ENCODE measurements at regions not wholly inside any gene's neighbourhood (a gene's known extent, or its start where the extent isn't known, plus 50 kb on each side); places are given as distances from the start of the nearest gene placed in this dataset.

GRCh38 chr4:128357286-128357685 is 69.7 kb upstream of the PGRMC2 start:
- peak overlapping the region; percentile 27 for H3K9ac ChIP-seq (ENCODE audit: low read length)
- no peaks in the 10 kb centered on the region for H3K36me3 ChIP-seq (ENCODE audit: control insufficient read depth, insufficient read depth, low read length, severe bottlenecking)
- no peaks in the 10 kb centered on the region for H3K27me3 ChIP-seq (replicated peaks; ENCODE audit: control insufficient read depth, insufficient read depth, low read length)
- H3K9me3 ChIP-seq (ENCODE audit: control insufficient read depth, low read length) = no peaks in the 10 kb centered on the region
- H3K4me3 ChIP-seq (ENCODE audit: low read length) = no peak overlapping the region
- H3K4me1 ChIP-seq (ENCODE audit: control insufficient read depth, insufficient read depth, low read length) = peaks cover 44% of the 10 kb centered on the region
- no peak for DNase-seq (ENCODE audit: low read depth)

- Histone ChIP-seq H3K4me3 (ENCODE audit: low read length) (no peak overlapping the region), H3K9me3 (ENCODE audit: control insufficient read depth, low read length) (no peaks in the 10 kb centered on the region), H3K36me3 (ENCODE audit: control insufficient read depth, insufficient read depth, low read length, severe bottlenecking) (no peaks in the 10 kb centered on the region), H3K4me1 (ENCODE audit: control insufficient read depth, insufficient read depth, low read length) (peaks cover 44% of the 10 kb centered on the region), H3K27me3 (replicated peaks; ENCODE audit: control insufficient read depth, insufficient read depth, low read length) (no peaks in the 10 kb centered on the region), H3K9ac (ENCODE audit: low read length) (peak overlapping the region; percentile 24)
- no peak for DNase-seq (ENCODE audit: low read depth)
Measured at GRCh38 chr4:128355305-128355704, 67.7 kb upstream of the PGRMC2 start.

- Histone ChIP-seq H3K27me3 (replicated peaks; ENCODE audit: control insufficient read depth, insufficient read depth, low read length) (no peaks in the 10 kb centered on the region), H3K4me3 (ENCODE audit: low read length) (peak overlapping the region; percentile 11), H3K36me3 (ENCODE audit: control insufficient read depth, insufficient read depth, low read length, severe bottlenecking) (no peaks in the 10 kb centered on the region), H3K4me1 (ENCODE audit: control insufficient read depth, insufficient read depth, low read length) (peaks cover 51% of the 10 kb centered on the region), H3K9me3 (ENCODE audit: control insufficient read depth, low read length) (no peaks in the 10 kb centered on the region), H3K9ac (ENCODE audit: low read length) (peak overlapping the region; percentile 28)
- DNase-seq (ENCODE audit: low read depth) = peak; percentile 78
Measured at GRCh38 chr4:128354205-128354821, 66.7 kb upstream of the PGRMC2 start.

GRCh38 chr4:128353791-128354190 is 66.2 kb upstream of the PGRMC2 start:
- peak; percentile 32 for DNase-seq (ENCODE audit: low read depth)
- Histone ChIP-seq H3K4me1 (ENCODE audit: control insufficient read depth, insufficient read depth, low read length) (peaks cover 47% of the 10 kb centered on the region), H3K27me3 (replicated peaks; ENCODE audit: control insufficient read depth, insufficient read depth, low read length) (no peaks in the 10 kb centered on the region), H3K36me3 (ENCODE audit: control insufficient read depth, insufficient read depth, low read length, severe bottlenecking) (no peaks in the 10 kb centered on the region), H3K9me3 (ENCODE audit: control insufficient read depth, low read length) (no peaks in the 10 kb centered on the region), H3K4me3 (ENCODE audit: low read length) (no peak overlapping the region), H3K9ac (ENCODE audit: low read length) (peak overlapping the region; percentile 28)

- H3K4me1 ChIP-seq (ENCODE audit: control insufficient read depth, insufficient read depth, low read length) = peaks cover 52% of the 10 kb centered on the region
- no peaks in the 10 kb centered on the region for H3K9me3 ChIP-seq (ENCODE audit: control insufficient read depth, low read length)
- H3K36me3 ChIP-seq (ENCODE audit: control insufficient read depth, insufficient read depth, low read length, severe bottlenecking) = no peaks in the 10 kb centered on the region
- no peak overlapping the region for H3K4me3 ChIP-seq (ENCODE audit: low read length)
- no peak overlapping the region for H3K9ac ChIP-seq (ENCODE audit: low read length)
- DNase-seq (ENCODE audit: low read depth) = no peak
- no peaks in the 10 kb centered on the region for H3K27me3 ChIP-seq (replicated peaks; ENCODE audit: control insufficient read depth, insufficient read depth, low read length)
Measured at GRCh38 chr4:128351502-128351901, 63.9 kb upstream of the PGRMC2 start.

GRCh38 chr4:128350449-128351045 is 62.9 kb upstream of the PGRMC2 start:
- DNase-seq (ENCODE audit: low read depth) = no peak
- Histone ChIP-seq H3K9ac (ENCODE audit: low read length) (no peak overlapping the region), H3K9me3 (ENCODE audit: control insufficient read depth, low read length) (no peaks in the 10 kb centered on the region), H3K36me3 (ENCODE audit: control insufficient read depth, insufficient read depth, low read length, severe bottlenecking) (no peaks in the 10 kb centered on the region), H3K4me1 (ENCODE audit: control insufficient read depth, insufficient read depth, low read length) (peaks cover 51% of the 10 kb centered on the region), H3K27me3 (replicated peaks; ENCODE audit: control insufficient read depth, insufficient read depth, low read length) (no peaks in the 10 kb centered on the region), H3K4me3 (ENCODE audit: low read length) (no peak overlapping the region)

GRCh38 chr4:128349921-128350320 is 62.3 kb upstream of the PGRMC2 start:
- DNase-seq (ENCODE audit: low read depth) = peak; percentile 63
- Histone ChIP-seq H3K9me3 (ENCODE audit: control insufficient read depth, low read length) (no peaks in the 10 kb centered on the region), H3K27me3 (replicated peaks; ENCODE audit: control insufficient read depth, insufficient read depth, low read length) (no peaks in the 10 kb centered on the region), H3K9ac (ENCODE audit: low read length) (no peak overlapping the region), H3K4me1 (ENCODE audit: control insufficient read depth, insufficient read depth, low read length) (peaks cover 44% of the 10 kb centered on the region), H3K36me3 (ENCODE audit: control insufficient read depth, insufficient read depth, low read length, severe bottlenecking) (no peaks in the 10 kb centered on the region), H3K4me3 (ENCODE audit: low read length) (no peak overlapping the region)

GRCh38 chr4:128347930-128348660 is 60.5 kb upstream of the PGRMC2 start:
- DNase-seq (ENCODE audit: low read depth) = peak; percentile 59
- Histone ChIP-seq H3K27me3 (replicated peaks; ENCODE audit: control insufficient read depth, insufficient read depth, low read length) (no peaks in the 10 kb centered on the region), H3K9ac (ENCODE audit: low read length) (peak overlapping the region; percentile 63), H3K4me1 (ENCODE audit: control insufficient read depth, insufficient read depth, low read length) (peaks cover 34% of the 10 kb centered on the region), H3K36me3 (ENCODE audit: control insufficient read depth, insufficient read depth, low read length, severe bottlenecking) (no peaks in the 10 kb centered on the region), H3K4me3 (ENCODE audit: low read length) (no peak overlapping the region), H3K9me3 (ENCODE audit: control insufficient read depth, low read length) (no peaks in the 10 kb centered on the region)

- peak; percentile 73 for DNase-seq (ENCODE audit: low read depth)
- H3K4me1 ChIP-seq (ENCODE audit: control insufficient read depth, insufficient read depth, low read length) = peaks cover 34% of the 10 kb centered on the region
- H3K4me3 ChIP-seq (ENCODE audit: low read length) = no peak overlapping the region
- H3K27me3 ChIP-seq (replicated peaks; ENCODE audit: control insufficient read depth, insufficient read depth, low read length) = no peaks in the 10 kb centered on the region
- peak overlapping the region; percentile 63 for H3K9ac ChIP-seq (ENCODE audit: low read length)
- H3K36me3 ChIP-seq (ENCODE audit: control insufficient read depth, insufficient read depth, low read length, severe bottlenecking) = no peaks in the 10 kb centered on the region
- no peaks in the 10 kb centered on the region for H3K9me3 ChIP-seq (ENCODE audit: control insufficient read depth, low read length)
Measured at GRCh38 chr4:128347175-128347868, 59.7 kb upstream of the PGRMC2 start.

GRCh38 chr4:128346054-128346716 is 58.6 kb upstream of the PGRMC2 start:
- Histone ChIP-seq H3K4me1 (ENCODE audit: control insufficient read depth, insufficient read depth, low read length) (peaks cover 34% of the 10 kb centered on the region), H3K9ac (ENCODE audit: low read length) (no peak overlapping the region), H3K9me3 (ENCODE audit: control insufficient read depth, low read length) (no peaks in the 10 kb centered on the region), H3K27me3 (replicated peaks; ENCODE audit: control insufficient read depth, insufficient read depth, low read length) (no peaks in the 10 kb centered on the region), H3K4me3 (ENCODE audit: low read length) (no peak overlapping the region), H3K36me3 (ENCODE audit: control insufficient read depth, insufficient read depth, low read length, severe bottlenecking) (no peaks in the 10 kb centered on the region)
- DNase-seq (ENCODE audit: low read depth) = no peak

- peaks cover 34% of the 10 kb centered on the region for H3K4me1 ChIP-seq (ENCODE audit: control insufficient read depth, insufficient read depth, low read length)
- H3K4me3 ChIP-seq (ENCODE audit: low read length) = no peak overlapping the region
- H3K27me3 ChIP-seq (replicated peaks; ENCODE audit: control insufficient read depth, insufficient read depth, low read length) = no peaks in the 10 kb centered on the region
- no peak for DNase-seq (ENCODE audit: low read depth)
- no peak overlapping the region for H3K9ac ChIP-seq (ENCODE audit: low read length)
- no peaks in the 10 kb centered on the region for H3K36me3 ChIP-seq (ENCODE audit: control insufficient read depth, insufficient read depth, low read length, severe bottlenecking)
- no peaks in the 10 kb centered on the region for H3K9me3 ChIP-seq (ENCODE audit: control insufficient read depth, low read length)
Measured at GRCh38 chr4:128345650-128346049, 58.0 kb upstream of the PGRMC2 start.

Data from adipocyte (in vitro differentiated cells).